ENCODE measurements at regions not wholly inside any gene's neighbourhood (a gene's known extent, or its start where the extent isn't known, plus 50 kb on each side); places are given as distances from the start of the nearest gene placed in this dataset.
A peak's percentile ranks its signal among the peaks of the same experiment; 100 is the strongest.

- intact Hi-C loops (cut with DNase I), result no loop called here
- no peak for TF ChIP-seq POLR2AphosphoS5 (IDR thresholded peaks at IDR 0.05; ENCODE audit: insufficient read depth in 1 of 2, low read depth in 1 of 2)
- no peak for TF ChIP-seq POLR2A (IDR thresholded peaks at IDR 0.05)
- TF ChIP-seq CTCF (IDR thresholded peaks at IDR 0.05), result no peak
- H3K27ac ChIP-seq, result no peak overlapping the region
Measured at GRCh38 chr4:151940926-151941617, 180.3 kb upstream of the GATB start.

DNA sequence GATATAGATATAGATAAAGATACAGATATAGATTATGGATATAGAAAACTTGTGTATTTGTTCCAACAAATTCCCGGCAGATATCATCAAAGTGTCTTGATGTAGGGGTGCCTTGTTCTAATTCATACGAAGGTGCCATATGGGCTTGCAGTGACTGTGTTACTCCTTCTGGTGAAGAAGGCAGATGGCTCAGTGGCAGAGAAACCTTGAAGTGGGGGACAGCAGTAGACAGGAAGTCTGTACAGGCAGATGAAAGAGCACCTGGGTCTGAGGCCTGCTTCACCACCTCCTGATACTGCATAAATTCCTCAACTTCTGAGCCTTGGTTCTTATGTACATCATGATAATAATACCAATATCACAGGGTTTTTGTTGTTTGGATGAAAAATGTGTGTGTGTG, 179.5 kb upstream of the GATB start:
- no peak for TF ChIP-seq POLR2AphosphoS5 (IDR thresholded peaks at IDR 0.05; ENCODE audit: insufficient read depth in 1 of 2, low read depth in 1 of 2)
- no peak for TF ChIP-seq POLR2A (IDR thresholded peaks at IDR 0.05)
- no peak for TF ChIP-seq CTCF (IDR thresholded peaks at IDR 0.05)
- no peaks in the 10 kb centered on the region for H3K36me3 ChIP-seq
- intact Hi-C loops (cut with DNase I), result no loop called here
- H3K27me3 ChIP-seq, result no peaks in the 10 kb centered on the region
- no peak overlapping the region for H3K27ac ChIP-seq
- peak in 1 of 2 donors; percentile 62 for DNase-seq (ENCODE audit: extremely low spot score in 2 of 2)
- no peak overlapping the region for H3K4me3 ChIP-seq
- no peaks in the 10 kb centered on the region for H3K4me1 ChIP-seq
- H3K9me3 ChIP-seq, result no peaks in the 10 kb centered on the region

More at GRCh38 chr4:151940926-151941617, 180.3 kb upstream of the GATB start:
- Histone ChIP-seq H3K9me3 (no peaks in the 10 kb centered on the region), H3K27me3 (no peaks in the 10 kb centered on the region), H3K36me3 (no peaks in the 10 kb centered on the region), H3K4me3 (no peak overlapping the region), H3K4me1 (no peaks in the 10 kb centered on the region)
- DNase-seq (ENCODE audit: extremely low spot score in 2 of 2), result peak in 1 of 2 donors; percentile 10

DNA sequence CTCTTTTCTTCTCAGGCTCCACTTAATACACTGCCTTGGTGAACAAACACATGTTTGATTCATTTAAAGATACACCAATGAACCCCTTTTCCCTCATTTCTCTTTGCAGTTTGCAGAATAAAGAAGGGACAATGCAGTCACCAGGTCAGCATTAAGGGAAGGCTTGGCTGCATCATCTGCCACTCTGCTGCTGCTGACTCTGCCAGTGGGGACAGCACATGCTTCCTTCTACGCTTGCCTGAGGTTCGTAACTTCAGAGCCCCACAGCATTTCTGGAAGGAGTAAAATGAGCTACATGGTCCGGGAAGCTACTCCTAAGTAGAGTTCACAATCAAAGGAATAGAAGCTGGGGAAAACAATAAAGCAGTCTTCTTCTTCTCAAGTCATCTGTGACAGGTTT, 178.9 kb upstream of the GATB start:
- intact Hi-C loops (cut with DNase I), result no loop called here
- no peak for TF ChIP-seq POLR2A (IDR thresholded peaks at IDR 0.05)
- no peak for TF ChIP-seq POLR2AphosphoS5 (IDR thresholded peaks at IDR 0.05; ENCODE audit: insufficient read depth in 1 of 2, low read depth in 1 of 2)
- TF ChIP-seq CTCF (IDR thresholded peaks at IDR 0.05), result no peak
- H3K27me3 ChIP-seq, result no peaks in the 10 kb centered on the region
- H3K27ac ChIP-seq, result no peak overlapping the region
- H3K4me3 ChIP-seq, result no peak overlapping the region
- H3K36me3 ChIP-seq, result no peaks in the 10 kb centered on the region
- no peaks in the 10 kb centered on the region for H3K9me3 ChIP-seq
- H3K4me1 ChIP-seq, result no peaks in the 10 kb centered on the region
- peak in 1 of 2 donors; percentile 16 for DNase-seq (ENCODE audit: extremely low spot score in 2 of 2)

DNA sequence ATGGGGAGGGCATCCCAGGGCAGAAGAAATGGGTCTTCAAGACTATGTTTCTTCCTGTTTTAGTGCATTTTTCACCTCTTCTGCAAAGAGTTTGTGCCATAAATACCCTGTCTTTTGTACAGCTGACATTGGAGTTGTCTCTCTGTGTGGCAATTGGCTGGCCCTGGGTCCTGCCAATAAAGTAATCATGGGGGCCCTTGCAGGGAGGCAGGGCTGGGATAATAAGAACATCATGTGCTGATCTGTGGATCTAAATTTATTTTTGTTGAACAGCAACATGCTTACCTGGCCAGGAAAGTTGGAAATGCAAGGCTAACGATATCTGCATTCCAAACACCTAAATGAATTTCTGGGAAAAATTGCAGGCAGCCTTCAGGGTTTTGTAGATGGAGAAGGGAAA, 174.6 kb upstream of the GATB start:
- H3K4me1 ChIP-seq, result no peaks in the 10 kb centered on the region
- no peaks in the 10 kb centered on the region for H3K36me3 ChIP-seq
- DNase-seq (ENCODE audit: extremely low spot score in 2 of 2), result peak in 1 of 2 donors; percentile 40
- no peaks in the 10 kb centered on the region for H3K27me3 ChIP-seq
- no peak for TF ChIP-seq POLR2A (IDR thresholded peaks at IDR 0.05)
- no peak for TF ChIP-seq POLR2AphosphoS5 (IDR thresholded peaks at IDR 0.05; ENCODE audit: insufficient read depth in 1 of 2, low read depth in 1 of 2)
- no peak for TF ChIP-seq CTCF (IDR thresholded peaks at IDR 0.05)
- no peaks in the 10 kb centered on the region for H3K9me3 ChIP-seq
- intact Hi-C loops (cut with DNase I), result no loop called here
- no peak overlapping the region for H3K4me3 ChIP-seq
- no peak overlapping the region for H3K27ac ChIP-seq

- no peak for DNase-seq (ENCODE audit: extremely low spot score in 2 of 2)
- no peak for TF ChIP-seq CTCF (IDR thresholded peaks at IDR 0.05)
- no peak for TF ChIP-seq POLR2A (IDR thresholded peaks at IDR 0.05)
- no peak for TF ChIP-seq POLR2AphosphoS5 (IDR thresholded peaks at IDR 0.05; ENCODE audit: insufficient read depth in 1 of 2, low read depth in 1 of 2)
- no peaks in the 10 kb centered on the region for H3K9me3 ChIP-seq
- no peaks in the 10 kb centered on the region for H3K36me3 ChIP-seq
- no peaks in the 10 kb centered on the region for H3K27me3 ChIP-seq
- no peak overlapping the region for H3K4me3 ChIP-seq
- intact Hi-C loops (cut with DNase I), result no loop called here
- H3K4me1 ChIP-seq, result no peaks in the 10 kb centered on the region
- no peak overlapping the region for H3K27ac ChIP-seq
Measured at GRCh38 chr4:151934766-151935165, 174.0 kb upstream of the GATB start.

Measured in vagina (tissue), 2 donors.